Superior temporal gyrus (tissue), 1 donor: ENCODE measurements at regions not wholly inside any gene's neighbourhood (a gene's known extent, or its start where the extent isn't known, plus 50 kb on each side); places are given as distances from the start of the nearest gene placed in this dataset.

Source experiments
- DNase-seq: peaks from one replicate; pipeline ENCODE4 v3.0.0-alpha.2; 2016; ENCODE audit errors: extremely low spot score

DNA sequence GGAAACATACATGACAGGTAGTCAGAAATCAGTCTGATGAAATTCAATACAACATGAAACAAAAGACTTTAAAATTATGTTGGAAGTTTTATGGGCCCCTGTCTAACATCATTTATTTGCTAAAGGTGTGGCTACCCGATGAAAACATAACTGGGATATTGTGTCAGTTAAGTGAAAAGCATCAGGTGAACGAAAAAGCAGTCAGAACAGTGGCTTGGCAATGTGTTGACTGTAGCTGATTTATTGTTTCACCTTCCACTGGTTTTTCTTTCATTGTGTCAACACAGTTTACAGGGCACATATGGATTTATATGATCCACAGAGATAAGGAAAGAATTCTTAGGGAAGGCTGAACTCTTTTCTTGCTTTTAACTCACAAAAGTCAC, 429.6 kb upstream of the ZNF608 start:
- no peak for DNase-seq

GRCh38 chr5:125177340-125177739, 430.9 kb upstream of the ZNF608 start:
- no peak for DNase-seq

DNA sequence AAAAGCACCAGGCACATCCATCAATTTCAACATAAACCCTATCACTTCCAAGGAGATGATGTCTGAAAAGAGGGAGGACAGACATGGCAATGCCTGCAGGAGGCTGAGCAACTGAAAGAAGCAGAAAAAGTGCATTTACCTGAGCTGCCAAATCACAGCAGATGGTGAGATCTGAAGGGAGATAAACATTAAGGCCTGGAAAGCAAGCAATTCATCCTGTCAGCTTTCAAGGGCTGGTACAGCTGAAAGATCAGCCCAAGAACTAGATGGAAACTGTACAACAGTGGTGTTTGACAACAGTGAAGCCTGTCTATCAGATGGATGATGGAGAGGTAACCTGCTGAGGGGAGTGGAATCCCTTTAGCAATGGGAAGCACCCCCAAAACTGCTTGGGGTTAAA, 433.2 kb upstream of the ZNF608 start:
- no peak for DNase-seq

DNA sequence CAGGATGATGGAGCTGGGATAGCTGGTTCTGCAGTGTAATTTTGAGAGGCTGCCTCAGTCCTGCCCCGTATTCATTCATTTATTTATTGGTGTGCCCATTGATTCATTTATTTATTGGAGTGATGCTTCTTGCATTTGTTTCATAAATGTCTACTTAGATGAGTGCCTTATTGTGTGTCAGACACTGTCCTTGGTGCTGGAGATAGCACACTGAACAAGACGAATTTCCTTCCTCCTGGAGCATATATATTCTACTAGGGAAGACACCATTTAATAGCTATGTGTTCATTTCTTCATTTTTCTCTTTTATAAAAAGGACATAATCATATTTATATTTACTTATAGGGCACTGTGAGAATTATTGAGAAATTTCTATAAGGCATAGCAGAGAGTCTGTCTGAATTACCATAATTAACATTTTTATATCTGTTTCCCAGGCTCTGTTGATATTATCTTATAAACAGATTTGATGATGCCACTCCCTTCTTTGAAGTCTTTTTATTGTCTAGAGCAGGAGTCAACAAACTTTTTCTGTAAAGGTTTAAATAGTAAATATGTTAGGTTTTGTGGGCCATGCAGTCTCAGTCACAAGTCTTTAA, 433.9 kb upstream of the ZNF608 start:
- DNase-seq, result no peak

DNA sequence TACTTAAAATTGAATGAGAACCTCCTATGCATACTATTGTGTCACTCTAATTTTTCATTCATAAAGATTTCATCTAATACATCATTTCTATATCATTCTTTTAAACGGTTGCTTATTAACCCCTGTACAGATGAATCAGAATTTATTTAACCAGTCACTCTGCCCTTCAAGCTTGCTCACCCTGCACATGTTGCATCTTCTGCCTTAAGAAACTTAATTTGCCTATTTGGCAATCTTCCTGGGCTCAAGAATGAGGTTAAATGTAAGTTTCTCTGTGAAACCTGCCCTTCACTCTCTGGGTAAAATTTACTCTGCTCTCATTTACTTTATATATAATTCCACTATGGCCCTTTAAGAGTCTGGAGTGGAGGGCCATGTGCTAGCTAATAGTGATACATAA, 434.7 kb upstream of the ZNF608 start:
- DNase-seq, result no peak

- no peak for DNase-seq
Measured at GRCh38 chr5:125181955-125182354, 435.5 kb upstream of the ZNF608 start.

- DNase-seq, result no peak
Measured at GRCh38 chr5:125185740-125186139, 439.3 kb upstream of the ZNF608 start.

DNA sequence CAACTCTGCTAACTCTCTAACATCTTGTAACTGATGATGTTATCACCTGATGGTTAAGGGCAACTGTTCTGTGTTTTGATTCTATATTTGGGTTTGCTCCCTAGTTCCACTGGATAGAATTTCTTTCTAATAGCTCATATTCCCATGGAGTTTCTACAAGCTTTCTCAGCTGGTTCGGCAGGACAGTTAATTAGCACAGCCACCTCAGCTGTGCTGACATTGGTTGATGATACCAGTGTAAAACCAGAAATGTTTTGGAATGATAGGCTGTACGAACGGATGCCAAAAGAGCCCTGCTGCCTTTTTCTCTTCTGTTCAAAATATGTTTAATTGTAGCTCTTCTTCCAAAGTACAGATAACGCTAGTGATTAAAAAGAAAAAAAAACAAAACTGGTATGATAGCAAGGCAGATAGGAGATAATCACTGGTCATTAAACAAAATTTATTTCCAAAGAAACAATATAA, 440.5 kb upstream of the ZNF608 start:
- DNase-seq, result no peak

GRCh38 chr5:125189531-125189941, 443.1 kb upstream of the ZNF608 start:
- no peak for DNase-seq

GRCh38 chr5:125190232-125191087, 444.0 kb upstream of the ZNF608 start:
- no peak for DNase-seq

DNA sequence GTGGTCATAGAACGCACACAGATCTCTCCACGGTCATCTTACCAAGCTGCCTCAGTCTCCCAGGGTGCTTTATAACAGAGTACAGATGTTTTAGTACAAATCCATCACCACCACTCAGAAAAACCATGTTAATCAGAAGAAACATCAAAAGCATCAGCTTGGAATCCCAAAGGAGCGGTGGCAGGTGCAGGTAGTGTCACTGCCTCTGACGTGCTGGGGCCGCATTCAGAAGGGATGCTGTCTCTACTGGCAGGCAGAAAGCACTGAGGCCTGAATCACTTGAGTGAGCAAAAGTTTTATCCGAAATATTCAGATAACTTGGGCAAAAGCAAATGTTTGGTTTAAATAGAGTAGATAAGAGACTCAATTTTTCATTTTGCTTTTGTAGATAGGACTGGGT, 448.4 kb upstream of the ZNF608 start:
- DNase-seq, result no peak

DNA sequence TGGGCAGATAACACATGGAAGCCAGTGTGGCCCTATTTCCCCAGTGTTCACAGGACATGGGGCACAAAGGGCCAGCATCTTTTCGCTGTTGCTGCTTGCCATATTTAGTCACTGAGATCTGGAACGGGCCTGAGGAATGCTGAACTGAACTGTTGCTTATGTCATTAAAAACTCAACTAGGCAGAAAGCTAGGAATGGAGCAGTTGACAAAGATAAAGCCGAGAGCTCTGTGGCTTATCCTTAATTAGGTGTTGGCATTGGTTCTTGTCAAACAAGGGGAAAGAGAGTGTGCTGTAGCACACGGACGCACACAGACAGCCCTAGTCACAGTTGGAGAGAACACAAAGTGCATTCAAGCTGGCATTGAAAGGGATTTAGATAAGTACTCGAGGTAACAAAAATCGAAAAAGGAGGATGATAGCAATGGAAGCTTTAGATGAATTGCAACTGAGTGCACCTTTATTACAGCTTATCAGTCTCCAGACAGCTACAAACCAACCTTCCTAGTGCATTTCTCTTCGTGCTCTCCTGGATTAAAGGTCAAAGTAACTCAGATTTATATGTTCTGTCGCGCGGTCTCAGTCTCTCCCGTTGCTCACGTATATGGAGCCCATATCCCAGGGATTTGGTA, 450.2 kb upstream of the ZNF608 start:
- DNase-seq, result peak; percentile 47

GRCh38 chr5:125197321-125197720, 450.9 kb upstream of the ZNF608 start:
- DNase-seq, result peak; percentile 20

DNA sequence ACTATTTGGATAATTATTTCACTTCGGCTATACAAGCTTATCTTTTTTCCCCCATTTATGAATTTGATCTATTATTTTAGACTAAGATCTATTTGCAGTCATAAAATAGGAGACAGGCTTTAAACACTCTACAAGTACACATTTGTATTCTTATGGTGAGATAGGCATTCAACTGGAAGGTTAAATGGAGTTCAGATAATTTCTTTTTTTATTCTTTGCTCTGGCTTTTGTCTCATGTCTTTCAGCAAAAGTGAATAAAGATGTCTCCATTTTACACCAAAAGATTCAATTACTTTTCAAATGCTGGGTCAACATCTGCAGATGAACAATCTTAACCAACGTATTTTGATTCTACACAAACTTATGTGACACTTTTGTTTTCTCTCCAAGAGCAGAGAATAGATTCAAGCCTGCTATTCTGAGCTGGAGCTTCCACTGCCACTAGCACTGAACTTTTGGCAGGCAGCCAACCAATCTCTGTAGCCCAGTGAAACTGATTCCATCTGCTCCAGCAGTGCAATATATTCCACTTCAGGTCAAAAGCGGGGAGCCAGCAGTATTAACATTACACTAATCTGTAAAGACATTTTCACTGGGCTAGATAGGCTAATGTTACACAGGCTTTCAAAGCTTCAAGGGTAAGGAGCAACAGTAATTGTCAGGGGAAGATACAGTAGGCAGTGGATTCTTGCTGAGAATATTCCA, 452.0 kb upstream of the ZNF608 start:
- DNase-seq, result peak; percentile 90

GRCh38 chr5:125199373-125199772, 452.9 kb upstream of the ZNF608 start:
- no peak for DNase-seq

DNA sequence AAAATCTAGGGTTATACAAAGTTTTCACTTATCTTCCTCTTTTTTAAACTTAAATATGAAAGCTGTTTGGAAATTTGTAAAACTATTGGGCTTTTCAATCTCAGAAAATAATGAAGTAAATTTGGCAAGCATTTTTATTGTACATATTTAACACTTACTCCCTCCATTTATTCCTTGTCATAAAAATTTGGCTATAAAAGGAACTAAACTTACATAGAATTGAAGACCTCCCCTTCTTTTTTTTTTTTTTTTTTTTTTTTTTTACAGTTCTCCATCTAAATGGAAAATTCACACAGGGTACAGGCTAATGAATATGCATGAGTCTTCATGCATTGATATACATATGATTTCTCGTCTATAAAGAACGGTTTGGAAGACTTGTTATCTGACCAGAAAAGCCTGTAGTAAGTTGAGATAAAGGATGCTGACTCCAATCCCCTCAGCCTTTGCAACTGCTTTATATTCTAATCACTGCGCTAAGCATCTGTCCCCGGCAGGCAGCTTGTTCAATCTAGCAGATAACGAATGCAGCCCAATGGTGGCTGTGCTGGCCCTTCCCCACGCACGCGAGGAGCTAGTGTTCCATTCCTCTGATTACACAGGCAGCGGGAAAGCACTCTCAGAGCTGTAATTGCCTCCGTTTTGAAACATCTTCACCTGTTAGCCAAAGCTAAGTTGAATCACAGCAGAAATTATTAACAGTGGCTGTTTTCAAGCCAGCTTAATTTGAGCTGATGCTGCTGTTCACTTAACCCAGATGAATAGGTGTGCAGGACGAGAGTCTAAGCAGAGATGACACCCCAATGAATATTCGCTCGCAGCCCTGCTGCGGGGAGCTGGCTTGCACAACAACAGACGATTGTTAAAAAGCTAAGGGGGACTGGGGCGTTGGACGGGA, 453.8 kb upstream of the ZNF608 start:
- peak; percentile 78 for DNase-seq

DNA sequence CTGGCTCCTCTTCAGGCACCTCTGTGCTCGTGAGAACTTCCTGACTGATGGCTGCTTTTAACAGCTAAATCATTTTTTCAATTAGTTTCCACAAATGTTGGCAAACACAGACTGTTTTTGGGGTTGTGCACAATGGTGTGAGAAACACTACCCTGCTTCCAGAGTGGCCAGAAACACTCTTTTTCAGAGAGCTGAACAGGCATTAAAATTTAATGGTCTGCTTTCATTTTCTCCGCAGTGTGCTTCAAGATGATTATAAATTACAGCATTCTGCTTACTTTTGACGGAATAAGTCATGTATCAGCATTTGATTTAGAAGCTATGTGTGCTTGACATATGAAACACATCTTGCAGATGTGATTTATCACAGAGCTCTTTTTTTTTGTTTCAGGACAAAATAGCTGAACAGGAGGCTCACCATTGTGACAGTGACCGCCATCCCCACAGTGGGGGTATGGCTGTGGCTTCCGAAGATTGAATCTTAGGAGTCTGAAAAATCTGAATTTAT, 454.5 kb upstream of the ZNF608 start:
- DNase-seq, result peak; percentile 50

DNA sequence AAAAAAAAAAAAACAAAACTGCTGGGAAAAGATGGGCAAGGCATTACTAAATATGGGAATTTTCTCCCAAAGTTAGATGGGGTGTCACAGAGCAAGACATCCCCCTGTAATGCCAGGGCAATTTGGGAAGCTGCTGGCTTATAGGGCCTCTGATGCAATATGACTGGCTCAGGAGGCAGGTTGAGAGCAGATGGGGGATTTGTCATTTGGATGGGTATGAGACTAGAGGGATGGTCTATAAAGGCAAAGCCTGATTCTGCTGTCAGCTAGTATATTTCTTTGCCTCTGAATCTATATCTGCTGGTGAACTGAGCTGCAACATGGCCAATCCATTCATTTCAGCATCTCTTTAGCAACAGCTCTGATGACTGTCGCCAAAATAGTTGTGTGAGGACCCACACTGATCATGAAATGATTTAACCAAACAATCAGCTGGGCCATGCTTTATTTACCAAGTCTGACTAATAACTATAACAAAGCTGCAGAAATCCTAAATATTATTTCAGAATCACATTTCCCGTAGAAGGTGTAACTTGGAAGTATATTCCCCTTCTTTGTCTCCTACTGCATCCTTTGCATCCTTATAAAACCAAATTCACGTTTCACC, 455.1 kb upstream of the ZNF608 start:
- no peak for DNase-seq

DNA sequence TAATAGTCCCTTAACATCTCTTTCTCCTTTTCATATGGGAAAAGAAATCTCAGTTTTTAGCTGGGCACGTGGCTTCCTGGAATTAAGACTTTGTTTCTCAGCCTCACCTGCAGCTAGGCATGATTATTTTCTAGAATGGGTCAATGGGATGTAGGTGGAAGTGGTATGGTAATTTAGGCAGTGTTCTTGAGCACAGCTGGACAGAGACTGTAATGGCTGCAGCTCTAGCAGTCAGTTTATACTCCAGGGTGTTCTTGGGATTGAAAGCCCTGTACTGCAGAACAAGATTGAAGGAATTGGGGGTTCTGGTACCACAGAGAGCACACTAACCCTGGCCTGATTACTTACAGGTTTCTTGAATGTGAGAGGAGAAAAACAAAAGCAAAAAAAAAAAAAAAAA, 455.9 kb upstream of the ZNF608 start:
- DNase-seq, result no peak

- no peak for DNase-seq
Measured at GRCh38 chr5:125202871-125203438, 456.5 kb upstream of the ZNF608 start.
